ENCODE measurements at regions not wholly inside any gene's neighbourhood (a gene's known extent, or its start where the extent isn't known, plus 50 kb on each side); places are given as distances from the start of the nearest gene placed in this dataset.
"Not testable (repeated sequence)": the region's sequence is repeated elsewhere in the genome, so short reads cannot be mapped to it uniquely, and the experiment has no call there.

DNA sequence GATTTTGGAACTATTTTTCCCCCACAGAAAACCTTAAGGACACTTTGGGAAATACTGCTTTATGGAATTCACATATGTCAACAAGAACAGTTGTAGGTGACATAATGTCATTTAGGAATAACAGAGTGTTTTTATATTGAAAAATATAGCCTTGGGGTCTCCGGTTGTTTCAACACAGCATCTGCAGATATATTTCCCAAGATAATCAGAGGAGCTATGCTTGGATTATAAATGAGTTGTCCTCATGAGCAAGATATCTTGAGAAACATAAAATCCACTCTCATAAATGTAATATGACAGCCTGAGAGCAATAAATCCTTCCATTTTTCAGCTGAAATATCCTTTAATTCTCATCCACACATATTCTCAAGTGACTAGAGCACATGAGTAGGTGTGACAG lies 473.7 kb upstream of the LMCD1 start:
- Histone ChIP-seq H3K27me3 (ENCODE audit: control insufficient read depth in 3 of 3, insufficient read depth in 3 of 3, low read length in 3 of 3) (no peaks in the 10 kb centered on the region), H3K27ac (ENCODE audit: low read depth, low read length) (no peak overlapping the region), H3K4me3 (ENCODE audit: low read length in 3 of 3) (no peak overlapping the region), H3K9me3 (ENCODE audit: control insufficient read depth in 3 of 3, low read length in 3 of 3) (no peaks in the 10 kb centered on the region), H3K36me3 (ENCODE audit: control insufficient read depth in 3 of 3, insufficient read depth in 3 of 3, low read length in 3 of 3) (no peaks in the 10 kb centered on the region), H3K4me1 (ENCODE audit: control insufficient read depth in 3 of 3, insufficient read depth in 3 of 3, low read length in 3 of 3) (no peaks in the 10 kb centered on the region), H3K9ac (ENCODE audit: low read depth in 1 of 3, low read length in 3 of 3) (no peak overlapping the region)

DNA sequence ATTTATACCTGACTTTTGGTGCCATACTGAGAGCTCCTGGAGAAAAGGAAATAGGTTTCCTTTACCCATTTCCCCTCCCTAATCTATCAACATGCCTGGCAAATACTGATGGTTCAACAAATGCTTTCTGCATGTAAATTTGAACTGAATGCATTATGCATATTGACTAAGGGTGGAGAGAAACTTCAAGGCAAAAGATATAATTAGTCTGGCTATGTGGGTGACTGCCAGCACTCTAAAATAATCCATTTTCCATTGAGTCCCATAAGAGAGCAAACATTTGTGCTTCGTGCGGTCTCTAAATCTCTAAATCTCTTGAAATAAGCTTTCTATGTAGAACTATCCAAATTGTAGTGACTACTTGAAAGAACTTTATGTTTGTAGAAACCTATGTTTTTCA lies 451.3 kb upstream of the LMCD1 start:
- H3K9me3 ChIP-seq (ENCODE audit: control insufficient read depth in 3 of 3, low read length in 3 of 3): no peaks in the 10 kb centered on the region
- H3K36me3 ChIP-seq (ENCODE audit: control insufficient read depth in 3 of 3, insufficient read depth in 3 of 3, low read length in 3 of 3): no peaks in the 10 kb centered on the region
- H3K4me1 ChIP-seq (ENCODE audit: control insufficient read depth in 3 of 3, insufficient read depth in 3 of 3, low read length in 3 of 3): no peaks in the 10 kb centered on the region
- no peak overlapping the region for H3K27ac ChIP-seq (ENCODE audit: low read depth, low read length)
- H3K27me3 ChIP-seq (ENCODE audit: control insufficient read depth in 3 of 3, insufficient read depth in 3 of 3, low read length in 3 of 3): no peaks in the 10 kb centered on the region
- H3K4me3 ChIP-seq (ENCODE audit: low read length in 3 of 3): no peak overlapping the region
- H3K9ac ChIP-seq (ENCODE audit: low read depth in 1 of 3, low read length in 3 of 3): no peak overlapping the region

DNA sequence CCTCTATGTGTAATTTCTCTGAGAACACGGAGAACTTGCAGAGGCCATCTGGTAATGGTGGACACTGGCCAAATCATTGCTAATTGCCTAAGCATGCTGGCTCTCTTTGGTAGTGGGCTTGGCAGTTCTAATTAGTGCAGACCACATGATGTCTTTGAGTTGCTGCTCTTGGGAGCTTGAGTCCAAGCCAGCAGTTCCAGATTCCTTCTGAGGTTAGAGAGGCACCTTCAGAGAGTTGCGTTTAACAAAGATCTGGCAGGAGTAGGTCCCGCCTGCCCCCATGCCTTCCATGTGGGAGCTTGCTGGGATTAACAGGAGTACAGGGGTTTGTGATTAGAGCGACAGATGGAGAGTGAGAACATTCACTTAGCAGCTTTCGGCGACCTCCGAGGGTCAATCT lies 449.0 kb upstream of the LMCD1 start:
- Histone ChIP-seq H3K36me3 (ENCODE audit: control insufficient read depth in 3 of 3, insufficient read depth in 3 of 3, low read length in 3 of 3) (no peaks in the 10 kb centered on the region), H3K4me1 (ENCODE audit: control insufficient read depth in 3 of 3, insufficient read depth in 3 of 3, low read length in 3 of 3) (no peaks in the 10 kb centered on the region), H3K9ac (ENCODE audit: low read depth in 1 of 3, low read length in 3 of 3) (no peak overlapping the region), H3K9me3 (ENCODE audit: control insufficient read depth in 3 of 3, low read length in 3 of 3) (no peaks in the 10 kb centered on the region), H3K27ac (ENCODE audit: low read depth, low read length) (no peak overlapping the region), H3K4me3 (ENCODE audit: low read length in 3 of 3) (no peak overlapping the region), H3K27me3 (ENCODE audit: control insufficient read depth in 3 of 3, insufficient read depth in 3 of 3, low read length in 3 of 3) (no peaks in the 10 kb centered on the region)

DNA sequence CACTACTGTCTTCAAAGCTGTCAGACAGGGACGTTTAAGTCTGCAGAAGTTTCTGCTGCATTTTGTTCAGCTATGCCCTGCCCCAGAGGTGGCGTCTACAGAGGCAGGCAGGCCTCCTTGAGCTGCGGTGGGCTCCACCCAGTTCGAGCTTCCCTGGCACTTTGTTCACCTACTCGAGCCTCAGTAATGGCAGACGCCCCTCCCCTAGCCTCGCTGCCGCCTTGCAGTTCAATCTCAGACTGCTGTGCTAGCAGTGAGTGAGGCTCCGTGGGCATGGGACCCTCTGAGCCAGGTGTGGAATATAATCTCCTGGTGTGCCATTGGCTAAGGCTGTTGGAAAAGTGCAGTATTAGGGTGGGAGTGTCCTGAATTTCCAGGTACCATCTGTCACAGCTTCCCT lies 433.5 kb upstream of the LMCD1 start:
- H3K9me3 ChIP-seq (ENCODE audit: control insufficient read depth in 3 of 3, low read length in 3 of 3); H3K4me1 ChIP-seq (ENCODE audit: control insufficient read depth in 3 of 3, insufficient read depth in 3 of 3, low read length in 3 of 3); H3K4me3 ChIP-seq (ENCODE audit: low read length in 3 of 3); H3K27ac ChIP-seq (ENCODE audit: low read depth, low read length); H3K9ac ChIP-seq (ENCODE audit: low read depth in 1 of 3, low read length in 3 of 3); H3K27me3 ChIP-seq (ENCODE audit: control insufficient read depth in 3 of 3, insufficient read depth in 3 of 3, low read length in 3 of 3); H3K36me3 ChIP-seq (ENCODE audit: control insufficient read depth in 3 of 3, insufficient read depth in 3 of 3, low read length in 3 of 3): not testable (repeated sequence)

DNA sequence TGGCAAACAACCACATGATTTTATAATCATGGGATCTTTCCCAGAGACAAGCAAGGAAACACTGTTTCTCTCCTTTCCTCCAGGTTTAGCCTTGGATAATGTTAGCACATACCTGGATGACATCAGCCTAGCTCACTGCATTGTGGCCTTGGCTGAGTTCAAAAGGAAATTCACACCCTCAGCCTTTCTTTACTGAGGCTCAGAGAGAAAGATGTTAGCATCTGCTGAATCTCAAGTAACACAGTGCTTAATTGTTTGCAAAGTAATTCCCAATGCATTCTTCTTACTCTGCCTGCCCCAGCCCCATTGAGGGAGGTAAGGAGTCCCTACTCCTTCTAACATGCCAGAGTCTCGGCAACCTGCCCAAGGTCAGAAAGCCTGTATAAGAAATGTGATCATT lies 432.2 kb upstream of the LMCD1 start:
- Histone ChIP-seq H3K4me1 (ENCODE audit: control insufficient read depth in 3 of 3, insufficient read depth in 3 of 3, low read length in 3 of 3) (no peaks in the 10 kb centered on the region), H3K27me3 (ENCODE audit: control insufficient read depth in 3 of 3, insufficient read depth in 3 of 3, low read length in 3 of 3) (no peaks in the 10 kb centered on the region), H3K36me3 (ENCODE audit: control insufficient read depth in 3 of 3, insufficient read depth in 3 of 3, low read length in 3 of 3) (no peaks in the 10 kb centered on the region), H3K4me3 (ENCODE audit: low read length in 3 of 3) (no peak overlapping the region), H3K9ac (ENCODE audit: low read depth in 1 of 3, low read length in 3 of 3) (no peak overlapping the region), H3K9me3 (ENCODE audit: control insufficient read depth in 3 of 3, low read length in 3 of 3) (no peaks in the 10 kb centered on the region), H3K27ac (ENCODE audit: low read depth, low read length) (no peak overlapping the region)

DNA sequence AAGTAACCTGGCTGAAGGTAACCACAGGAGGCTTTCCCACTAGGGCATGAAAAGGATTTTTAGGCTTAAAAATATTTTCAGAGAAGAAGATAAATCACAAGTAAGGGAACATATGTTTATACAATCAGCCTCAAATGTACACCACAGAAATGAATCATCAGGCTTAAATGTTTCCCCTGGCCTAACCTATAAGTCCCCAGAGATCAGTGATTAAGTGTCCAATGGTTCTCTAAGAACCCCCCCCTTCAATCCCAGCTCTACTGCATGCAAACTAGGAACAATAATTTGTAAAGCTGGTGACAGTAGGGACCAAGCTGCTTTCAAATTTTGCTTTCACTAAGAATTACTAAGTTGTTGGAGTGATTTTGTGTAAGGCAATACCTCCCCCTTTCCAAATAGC lies 431.6 kb upstream of the LMCD1 start:
- no peak overlapping the region for H3K4me3 ChIP-seq (ENCODE audit: low read length in 3 of 3)
- no peaks in the 10 kb centered on the region for H3K4me1 ChIP-seq (ENCODE audit: control insufficient read depth in 3 of 3, insufficient read depth in 3 of 3, low read length in 3 of 3)
- H3K36me3 ChIP-seq (ENCODE audit: control insufficient read depth in 3 of 3, insufficient read depth in 3 of 3, low read length in 3 of 3): no peaks in the 10 kb centered on the region
- no peak overlapping the region for H3K9ac ChIP-seq (ENCODE audit: low read depth in 1 of 3, low read length in 3 of 3)
- no peak overlapping the region for H3K27ac ChIP-seq (ENCODE audit: low read depth, low read length)
- H3K27me3 ChIP-seq (ENCODE audit: control insufficient read depth in 3 of 3, insufficient read depth in 3 of 3, low read length in 3 of 3): no peaks in the 10 kb centered on the region
- H3K9me3 ChIP-seq (ENCODE audit: control insufficient read depth in 3 of 3, low read length in 3 of 3): no peaks in the 10 kb centered on the region

DNA sequence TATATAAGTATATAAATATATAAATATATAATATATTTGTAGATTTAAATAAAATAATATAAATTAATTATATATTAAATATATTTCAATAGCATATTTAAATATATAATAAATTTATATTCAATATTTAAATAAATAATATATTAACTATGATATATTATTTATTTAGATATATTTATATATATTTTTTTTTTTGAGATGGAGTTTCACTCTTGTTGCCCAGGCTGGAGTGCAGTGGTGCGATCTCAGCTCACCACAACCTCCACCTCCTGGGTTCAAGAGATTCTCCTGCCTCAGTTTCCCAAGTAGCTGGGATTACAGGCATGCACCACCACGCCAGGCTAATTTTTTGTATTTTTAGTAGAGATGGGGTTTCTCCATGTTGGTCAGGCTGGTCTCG lies 426.9 kb upstream of the LMCD1 start:
- not testable (repeated sequence) for H3K4me1 ChIP-seq (ENCODE audit: control insufficient read depth in 3 of 3, insufficient read depth in 3 of 3, low read length in 3 of 3); H3K9me3 ChIP-seq (ENCODE audit: control insufficient read depth in 3 of 3, low read length in 3 of 3); H3K27me3 ChIP-seq (ENCODE audit: control insufficient read depth in 3 of 3, insufficient read depth in 3 of 3, low read length in 3 of 3); H3K9ac ChIP-seq (ENCODE audit: low read depth in 1 of 3, low read length in 3 of 3); H3K36me3 ChIP-seq (ENCODE audit: control insufficient read depth in 3 of 3, insufficient read depth in 3 of 3, low read length in 3 of 3); H3K4me3 ChIP-seq (ENCODE audit: low read length in 3 of 3); H3K27ac ChIP-seq (ENCODE audit: low read depth, low read length)

DNA sequence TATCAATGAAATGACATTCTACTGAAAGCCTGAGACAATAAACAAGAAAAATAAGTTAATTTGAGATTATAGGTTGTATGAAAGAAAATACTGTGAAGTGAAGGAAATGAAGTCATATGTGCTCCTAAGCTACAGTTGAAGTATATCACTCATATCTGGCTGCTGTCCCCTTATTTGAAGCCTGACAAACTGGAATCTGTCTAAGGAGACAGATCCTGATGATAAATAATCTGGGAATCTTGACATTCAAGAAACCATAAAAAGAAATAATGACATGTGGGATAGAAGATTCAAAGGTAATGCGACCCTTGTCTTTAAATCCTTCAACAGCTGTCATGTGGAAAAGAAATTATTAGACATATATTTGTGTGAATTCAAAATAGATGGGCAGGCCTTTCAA lies 424.5 kb upstream of the LMCD1 start:
- Histone ChIP-seq H3K4me1 (ENCODE audit: control insufficient read depth in 3 of 3, insufficient read depth in 3 of 3, low read length in 3 of 3) (no peaks in the 10 kb centered on the region), H3K9ac (ENCODE audit: low read depth in 1 of 3, low read length in 3 of 3) (no peak overlapping the region), H3K9me3 (ENCODE audit: control insufficient read depth in 3 of 3, low read length in 3 of 3) (no peaks in the 10 kb centered on the region), H3K36me3 (ENCODE audit: control insufficient read depth in 3 of 3, insufficient read depth in 3 of 3, low read length in 3 of 3) (no peaks in the 10 kb centered on the region), H3K27ac (ENCODE audit: low read depth, low read length) (no peak overlapping the region), H3K27me3 (ENCODE audit: control insufficient read depth in 3 of 3, insufficient read depth in 3 of 3, low read length in 3 of 3) (no peaks in the 10 kb centered on the region), H3K4me3 (ENCODE audit: low read length in 3 of 3) (no peak overlapping the region)

DNA sequence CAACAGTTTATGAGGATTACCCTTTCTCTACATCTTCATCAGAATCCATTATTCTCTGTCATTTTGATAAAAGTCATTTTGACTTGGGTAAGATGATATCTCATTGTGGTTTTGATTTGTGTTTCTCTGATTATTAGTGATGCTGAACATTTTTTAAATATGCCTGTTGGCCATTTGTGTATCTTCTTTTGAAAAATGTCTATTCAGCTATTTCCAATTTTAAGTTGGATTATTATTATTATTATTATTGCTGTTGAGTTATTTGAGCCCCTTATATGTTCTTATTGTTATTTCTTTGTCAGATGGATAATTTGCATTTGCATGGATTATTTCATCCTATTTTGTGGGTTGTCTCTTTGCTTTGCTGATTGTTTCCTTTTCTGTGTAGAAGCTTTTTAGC lies 421.2 kb upstream of the LMCD1 start:
- no peak overlapping the region for H3K4me3 ChIP-seq (ENCODE audit: low read length in 3 of 3)
- no peaks in the 10 kb centered on the region for H3K4me1 ChIP-seq (ENCODE audit: control insufficient read depth in 3 of 3, insufficient read depth in 3 of 3, low read length in 3 of 3)
- no peak overlapping the region for H3K9ac ChIP-seq (ENCODE audit: low read depth in 1 of 3, low read length in 3 of 3)
- no peaks in the 10 kb centered on the region for H3K9me3 ChIP-seq (ENCODE audit: control insufficient read depth in 3 of 3, low read length in 3 of 3)
- no peak overlapping the region for H3K27ac ChIP-seq (ENCODE audit: low read depth, low read length)
- H3K36me3 ChIP-seq (ENCODE audit: control insufficient read depth in 3 of 3, insufficient read depth in 3 of 3, low read length in 3 of 3): no peaks in the 10 kb centered on the region
- H3K27me3 ChIP-seq (ENCODE audit: control insufficient read depth in 3 of 3, insufficient read depth in 3 of 3, low read length in 3 of 3): no peaks in the 10 kb centered on the region

DNA sequence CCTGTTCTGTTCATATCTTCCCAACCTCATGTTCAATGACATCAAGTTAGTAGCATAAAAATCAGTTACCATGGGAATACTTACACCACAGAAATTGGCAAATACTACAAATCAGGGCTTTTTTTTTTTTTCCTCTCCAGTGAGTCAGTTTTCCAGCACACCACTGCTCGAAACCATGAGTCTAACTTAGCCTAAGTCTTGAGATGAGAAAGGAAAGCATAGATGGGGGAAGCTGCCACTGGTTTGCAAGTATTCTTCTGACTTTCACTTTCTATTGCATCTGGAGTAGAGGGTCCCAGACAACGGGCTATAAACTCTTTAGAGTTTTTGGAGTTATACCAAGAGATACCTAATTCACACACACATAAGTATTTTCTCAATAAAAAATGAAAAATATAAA lies 416.1 kb upstream of the LMCD1 start:
- Histone ChIP-seq H3K9ac (ENCODE audit: low read depth in 1 of 3, low read length in 3 of 3) (no peak overlapping the region), H3K9me3 (ENCODE audit: control insufficient read depth in 3 of 3, low read length in 3 of 3) (no peaks in the 10 kb centered on the region)

DNA sequence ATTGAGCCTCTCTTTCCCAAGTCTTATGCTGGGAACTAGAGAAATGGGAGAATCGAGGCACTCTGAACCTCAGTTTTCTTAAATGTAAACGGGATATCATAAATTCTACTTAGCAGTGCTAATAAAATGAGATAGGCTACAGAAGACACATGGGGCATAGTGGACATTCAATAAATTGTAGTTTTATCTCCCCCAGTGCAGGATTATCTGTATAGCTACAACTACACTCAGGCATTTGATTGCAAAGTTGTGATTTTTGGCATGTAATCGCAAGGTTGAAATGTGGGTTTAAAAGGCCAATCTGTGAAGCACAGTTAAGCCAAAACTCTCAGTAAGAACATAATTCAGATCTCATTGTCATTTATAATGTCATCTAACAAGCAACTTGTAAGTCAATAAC lies 413.7 kb upstream of the LMCD1 start:
- H3K9me3 ChIP-seq (ENCODE audit: control insufficient read depth in 3 of 3, low read length in 3 of 3): no peaks in the 10 kb centered on the region
- no peaks in the 10 kb centered on the region for H3K4me1 ChIP-seq (ENCODE audit: control insufficient read depth in 3 of 3, insufficient read depth in 3 of 3, low read length in 3 of 3)
- no peaks in the 10 kb centered on the region for H3K36me3 ChIP-seq (ENCODE audit: control insufficient read depth in 3 of 3, insufficient read depth in 3 of 3, low read length in 3 of 3)
- no peak overlapping the region for H3K27ac ChIP-seq (ENCODE audit: low read depth, low read length)
- H3K4me3 ChIP-seq (ENCODE audit: low read length in 3 of 3): no peak overlapping the region
- no peak overlapping the region for H3K9ac ChIP-seq (ENCODE audit: low read depth in 1 of 3, low read length in 3 of 3)
- no peaks in the 10 kb centered on the region for H3K27me3 ChIP-seq (ENCODE audit: control insufficient read depth in 3 of 3, insufficient read depth in 3 of 3, low read length in 3 of 3)

More for the DNA sequence above, 416.1 kb upstream of the LMCD1 start:
- Histone ChIP-seq H3K36me3 (ENCODE audit: control insufficient read depth in 3 of 3, insufficient read depth in 3 of 3, low read length in 3 of 3) (no peaks in the 10 kb centered on the region), H3K4me3 (ENCODE audit: low read length in 3 of 3) (no peak overlapping the region), H3K27ac (ENCODE audit: low read depth, low read length) (no peak overlapping the region), H3K4me1 (ENCODE audit: control insufficient read depth in 3 of 3, insufficient read depth in 3 of 3, low read length in 3 of 3) (no peaks in the 10 kb centered on the region), H3K27me3 (ENCODE audit: control insufficient read depth in 3 of 3, insufficient read depth in 3 of 3, low read length in 3 of 3) (no peaks in the 10 kb centered on the region)
